Endothelial cell of umbilical vein (primary cell): ENCODE measurements at regions not wholly inside any gene's neighbourhood (a gene's known extent, or its start where the extent isn't known, plus 50 kb on each side); places are given as distances from the start of the nearest gene placed in this dataset.

Experiments used
- BruUV-seq: library from RNA; stranded (reverse); fragments of 400-500 nt; replicated peaks from 2 replicates; lab custom pipeline; 2021; lab: Mats Ljungman, UMichigan
- CTCF ChIA-PET: fragments of 300-600, 350-600 bp; sonication (Branson Sonifier 250); formaldehyde crosslinking; loops from one replicate; lab custom pipeline; 2021; ENCODE audit warnings: antibody characterized with exemption, inconsistent platforms; lab: Charles Lee
- POLR2A ChIA-PET: fragments of 300-600, 350-600 bp; sonication (Branson Sonifier 250); formaldehyde crosslinking; loops from one replicate; lab custom pipeline; 2021; ENCODE audit warnings: antibody characterized with exemption, inconsistent platforms; lab: Charles Lee
- DNase-seq: peaks from one replicate; pipeline ENCODE4 v3.0.0-alpha.2; 2011; ENCODE audit warnings: low read depth, low spot score
- FAIRE-seq: peaks from 2 replicates; lab custom pipeline; 2011; peaks lifted over from hg19 to GRCh38; lab: Jason Lieb, UNC
- H2AFZ ChIP-seq: 2 replicates; pipeline ENCODE4 v1.6.0; 2012; ENCODE audit warnings: low read depth, low read length, control low read depth, inconsistent platforms
- H3K27ac ChIP-seq: 2 replicates; pipeline ENCODE4 v1.5.1; 2011; ENCODE audit warnings: low read depth, mild to moderate bottlenecking, control low read depth, low read length, moderate library complexity; ENCODE audit not compliant: insufficient read depth
- H3K27me3 ChIP-seq, 2 experiments: 2 replicates each; pipeline versions ENCODE4 v1.6.0 to v1.6.1; 2011; ENCODE audit warnings: low read length in 2 of 2, mixed read lengths in 1 of 2; ENCODE audit not compliant: control insufficient read depth in 2 of 2, insufficient read depth in 2 of 2
- H3K36me3 ChIP-seq, 2 experiments: 2 replicates in 1 of 2; 3 replicates in 1 of 2; pipeline ENCODE4 v1.5.1; 2011; ENCODE audit warnings: low read length in 2 of 2, mild to moderate bottlenecking in 1 of 2, moderate library complexity in 1 of 2; ENCODE audit not compliant: control insufficient read depth in 2 of 2, insufficient read depth in 2 of 2; ENCODE audit errors: extremely low read depth in 1 of 2
- H3K4me1 ChIP-seq: 3 replicates; pipeline ENCODE4 v1.5.1; 2011; ENCODE audit warnings: mild to moderate bottlenecking, low read length; ENCODE audit not compliant: control insufficient read depth, insufficient read depth; ENCODE audit errors: extremely low read depth
- H3K4me2 ChIP-seq: 2 replicates; pipeline ENCODE4 v1.6.1; 2011; ENCODE audit warnings: low read length, control low read depth, mixed read lengths; ENCODE audit not compliant: insufficient read depth
- H3K4me3 ChIP-seq, 3 experiments: fragments of 200-600 bp in 1 of 3; sonication (generic), shearing (Covaris generic) in 1 of 3; replicated peaks in 1 of 3; 2 replicates each; pipeline ENCODE4 v1.5.1; 2011 to 2016; ENCODE audit warnings: control low read depth in 3 of 3, low read length in 3 of 3, mild to moderate bottlenecking in 2 of 3, inconsistent platforms in 1 of 3, low read depth in 1 of 3, moderate library complexity in 1 of 3; ENCODE audit not compliant: insufficient read depth in 1 of 3
- H3K79me2 ChIP-seq: 2 replicates; pipeline ENCODE4 v1.6.0; 2012; ENCODE audit warnings: low read length, inconsistent platforms; ENCODE audit not compliant: control insufficient read depth, insufficient read depth
- H3K9ac ChIP-seq: replicated peaks from 2 replicates; pipeline ENCODE3; 2011; ENCODE audit warnings: low read length, control low read depth; ENCODE audit not compliant: insufficient read depth; ENCODE audit errors: extremely low read depth
- H3K9me1 ChIP-seq: replicated peaks from 3 replicates; pipeline ENCODE4 v1.6.0; 2011; ENCODE audit warnings: mild to moderate bottlenecking, low read length; ENCODE audit not compliant: control insufficient read depth, insufficient read depth; ENCODE audit errors: extremely low read depth
- H3K9me3 ChIP-seq: replicated peaks from 2 replicates; pipeline ENCODE4 v1.5.1; 2012; ENCODE audit warnings: low read length, inconsistent platforms; ENCODE audit not compliant: control insufficient read depth, insufficient read depth
- H4K20me1 ChIP-seq: replicated peaks from 2 replicates; pipeline ENCODE3; 2011; ENCODE audit warnings: mild to moderate bottlenecking, low read length; ENCODE audit not compliant: control insufficient read depth, insufficient read depth; ENCODE audit errors: extremely low read depth
- EZH2 ChIP-seq: IDR thresholded peaks from 2 replicates; pipeline ENCODE4 v1.6.1; 2012; ENCODE audit warnings: borderline replicate concordance, low read depth, mild to moderate bottlenecking, moderate library complexity, low read length, inconsistent platforms; ENCODE audit not compliant: severe bottlenecking
- FOS ChIP-seq: IDR thresholded peaks from 2 replicates; pipeline ENCODE4 v1.6.1; 2011; ENCODE audit warnings: mild to moderate bottlenecking, low read length, moderate library complexity, borderline replicate concordance; ENCODE audit not compliant: insufficient read depth
- GATA2 ChIP-seq: IDR thresholded peaks from 2 replicates; pipeline ENCODE4 v1.7.0; 2011; ENCODE audit warnings: low read depth, mild to moderate bottlenecking, moderate library complexity, mixed read lengths, low read length; ENCODE audit not compliant: insufficient read length, insufficient read depth
- JUN ChIP-seq: IDR thresholded peaks from 2 replicates; pipeline ENCODE4 v1.6.1; 2011; ENCODE audit warnings: borderline replicate concordance, low read depth; ENCODE audit not compliant: insufficient read length, insufficient read depth
- MYC ChIP-seq: IDR thresholded peaks from one replicate; pipeline ENCODE4 v1.6.1; 2011; ENCODE audit warnings: mild to moderate bottlenecking, low read depth, low read length
- POLR2A ChIP-seq: IDR thresholded peaks from 2 replicates; pipeline ENCODE4 v1.6.1; 2012; ENCODE audit warnings: low read depth, mild to moderate bottlenecking, control low read depth, low read length
- POLR2AphosphoS5 ChIP-seq: IDR thresholded peaks from 2 replicates; pipeline ENCODE4 v1.6.1; 2012; ENCODE audit warnings: low read depth, mild to moderate bottlenecking, control low read depth, low read length, moderate library complexity; ENCODE audit not compliant: insufficient read depth
- dilution Hi-C: fragments of 300-500 bp; cut with MboI; formaldehyde crosslinking; loops from one replicate; pipeline ENCODE4 v1.15.0; 2019; ENCODE audit warnings: low sequenced_read_pairs; ENCODE audit not compliant: extremely low pct_ligation_motif_present
- intact Hi-C: fragments of 100-400 bp; cut with micrococcal nuclease; formaldehyde crosslinking; loops from one replicate; pipeline ENCODE4 v1.10.0; 2022
- TF ChIP-seq, protein P1 (sequence below), 2 donors: IDR thresholded peaks; 1 replicate in 1 of 2; 2 replicates in 1 of 2; pipeline ENCODE4 v1.5.1; 2011; ENCODE audit warnings: low read length in 2 of 2, mild to moderate bottlenecking in 2 of 2, moderate library complexity in 2 of 2, control low read depth in 1 of 2, inconsistent platforms in 1 of 2, low read depth in 1 of 2; ENCODE audit not compliant: insufficient read depth in 1 of 2; ENCODE audit errors: extremely low read depth in 1 of 2
- TF ChIP-seq, protein P2 (sequence below): IDR thresholded peaks from 2 replicates; pipeline ENCODE4 v1.6.1; 2011; ENCODE audit not compliant: insufficient read depth, insufficient read length

DNA sequence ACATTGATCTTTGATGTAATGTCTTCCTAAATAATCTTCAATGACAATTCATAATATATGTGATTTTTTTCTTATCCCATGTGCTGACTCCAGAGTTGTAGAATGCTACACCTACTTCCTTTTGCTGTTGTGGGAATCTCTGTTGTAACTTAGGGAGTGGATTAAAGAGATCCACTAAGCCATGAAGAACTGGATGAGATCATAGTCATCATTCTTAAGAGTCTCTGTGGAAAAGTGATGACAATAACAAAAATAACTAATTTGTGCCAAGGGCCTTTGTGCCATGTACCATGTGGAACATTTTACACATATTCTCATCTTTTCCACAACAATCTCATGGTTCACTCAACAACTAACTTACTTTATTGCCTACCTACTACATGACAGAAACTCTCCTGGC lies 162.9 kb upstream of the PDZRN3 start:
- Histone ChIP-seq H3K36me3 (no peaks in the 10 kb centered on the region), H2AFZ (no peak overlapping the region), H3K9me1 (no peaks in the 10 kb centered on the region), H4K20me1 (no peaks in the 10 kb centered on the region), H3K4me2 (no peak overlapping the region), H3K9ac (no peak overlapping the region), H3K4me1 (peaks cover 10% of the 10 kb centered on the region), H3K4me3 (no peak overlapping the region), H3K27ac (no peak overlapping the region), H3K9me3 (no peaks in the 10 kb centered on the region), H3K79me2 (no peaks in the 10 kb centered on the region), H3K27me3 (no peaks in the 10 kb centered on the region)
- dilution Hi-C loops: no loop called here
- no TSS peak for BruUV-seq
- TF ChIP-seq EZH2: no peak
- no peak for TF ChIP-seq JUN
- no peak for TF ChIP-seq POLR2AphosphoS5
- TF ChIP-seq, protein P1, sequence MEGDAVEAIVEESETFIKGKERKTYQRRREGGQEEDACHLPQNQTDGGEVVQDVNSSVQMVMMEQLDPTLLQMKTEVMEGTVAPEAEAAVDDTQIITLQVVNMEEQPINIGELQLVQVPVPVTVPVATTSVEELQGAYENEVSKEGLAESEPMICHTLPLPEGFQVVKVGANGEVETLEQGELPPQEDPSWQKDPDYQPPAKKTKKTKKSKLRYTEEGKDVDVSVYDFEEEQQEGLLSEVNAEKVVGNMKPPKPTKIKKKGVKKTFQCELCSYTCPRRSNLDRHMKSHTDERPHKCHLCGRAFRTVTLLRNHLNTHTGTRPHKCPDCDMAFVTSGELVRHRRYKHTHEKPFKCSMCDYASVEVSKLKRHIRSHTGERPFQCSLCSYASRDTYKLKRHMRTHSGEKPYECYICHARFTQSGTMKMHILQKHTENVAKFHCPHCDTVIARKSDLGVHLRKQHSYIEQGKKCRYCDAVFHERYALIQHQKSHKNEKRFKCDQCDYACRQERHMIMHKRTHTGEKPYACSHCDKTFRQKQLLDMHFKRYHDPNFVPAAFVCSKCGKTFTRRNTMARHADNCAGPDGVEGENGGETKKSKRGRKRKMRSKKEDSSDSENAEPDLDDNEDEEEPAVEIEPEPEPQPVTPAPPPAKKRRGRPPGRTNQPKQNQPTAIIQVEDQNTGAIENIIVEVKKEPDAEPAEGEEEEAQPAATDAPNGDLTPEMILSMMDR (IDR thresholded peaks at IDR 0.05; ENCODE audit: extremely low read depth in 1 of 2, insufficient read depth in 1 of 2, low read depth in 1 of 2, low read length in 2 of 2): no peak
- TF ChIP-seq, protein P2, sequence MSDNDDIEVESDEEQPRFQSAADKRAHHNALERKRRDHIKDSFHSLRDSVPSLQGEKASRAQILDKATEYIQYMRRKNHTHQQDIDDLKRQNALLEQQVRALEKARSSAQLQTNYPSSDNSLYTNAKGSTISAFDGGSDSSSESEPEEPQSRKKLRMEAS: no peak
- no peak for TF ChIP-seq POLR2A
- no peak for TF ChIP-seq FOS
- no peak for TF ChIP-seq MYC
- no peak for TF ChIP-seq GATA2
- ChIA-PET CTCF (no interaction called here), POLR2A (no interaction called here)
- intact Hi-C loops: no loop called here
- no peak for FAIRE-seq
- no peak for DNase-seq
